ENCODE measurements at regions not wholly inside any gene's neighbourhood (a gene's known extent, or its start where the extent isn't known, plus 50 kb on each side); places are given as distances from the start of the nearest gene placed in this dataset.

GRCh38 chr4:123204737-123205136 lies 191.9 kb upstream of the SPRY1 start (continued):
- TF ChIP-seq REST (IDR thresholded peaks at IDR 0.05): no peak
- no peak for TF ChIP-seq CBX2 (IDR thresholded peaks at IDR 0.05; ENCODE audit: borderline replicate concordance, low read depth)
- no peak for TF ChIP-seq HOXB13 (CRISPR knock-in tag; IDR thresholded peaks at IDR 0.05; ENCODE audit: low read depth)
- TF ChIP-seq MAFK (IDR thresholded peaks at IDR 0.05; ENCODE audit: partially characterized antibody): no peak

- ATAC-seq (no peak), FAIRE-seq (no peak), DNase-seq (ENCODE audit: low read depth in 1 of 2, low spot score in 1 of 2) (no peak)
- ChIA-PET CTCF (no interaction called here), POLR2A (no interaction called here)
- no peak for TF ChIP-seq RFX5 (IDR thresholded peaks at IDR 0.05)
- no peak for TF ChIP-seq CBX8 (IDR thresholded peaks at IDR 0.05)
- no peak for TF ChIP-seq USF2 (IDR thresholded peaks at IDR 0.05)
- TF ChIP-seq FOSB (CRISPR knock-in tag; IDR thresholded peaks at IDR 0.05): no peak
- no peak for TF ChIP-seq MAFK (IDR thresholded peaks at IDR 0.05; ENCODE audit: partially characterized antibody)
- TF ChIP-seq SREBF2 (IDR thresholded peaks at IDR 0.05): no peak
- no peak for TF ChIP-seq EHF (CRISPR knock-in tag; IDR thresholded peaks at IDR 0.05)
- TF ChIP-seq BCL3 (IDR thresholded peaks at IDR 0.05): no peak
- TF ChIP-seq HDAC2 (IDR thresholded peaks at IDR 0.05): no peak
- TF ChIP-seq EP300 (IDR thresholded peaks at IDR 0.05): no peak
- TF ChIP-seq KDM1A (IDR thresholded peaks at IDR 0.05; ENCODE audit: low read depth): no peak
- TF ChIP-seq EHMT2 (IDR thresholded peaks at IDR 0.05; ENCODE audit: low read depth): no peak
- no peak for TF ChIP-seq ZSCAN20 (CRISPR knock-in tag; IDR thresholded peaks at IDR 0.05)
- no peak for TF ChIP-seq RCOR1 (IDR thresholded peaks at IDR 0.05; ENCODE audit: low read depth, low read length)
- no peak overlapping the region for H3K4me3 ChIP-seq
- 88% methylated on average over 3 of the region's 3 CpGs for WGBS (ENCODE audit: missing lambda C conversion rate)
- no peak overlapping the region for H3K4me2 ChIP-seq
- H3K4me1 ChIP-seq: no peaks in the 10 kb centered on the region
- no peak overlapping the region for H3K27ac ChIP-seq
- no peaks in the 10 kb centered on the region for H3K9me3 ChIP-seq
Measured at GRCh38 chr4:123206016-123206415, 190.6 kb upstream of the SPRY1 start.

GRCh38 chr4:123209436-123209835 lies 187.2 kb upstream of the SPRY1 start:
- FAIRE-seq: no peak
- no peak overlapping the region for H3K4me2 ChIP-seq
- DNase-seq (ENCODE audit: low read depth in 1 of 2, low spot score in 1 of 2): no peak
- TF ChIP-seq RAD21 (conservative IDR thresholded peaks at IDR 0.05 in 1 of 2, IDR thresholded peaks at IDR 0.05 in 1 of 2): no peak
- TF ChIP-seq ELK1 (IDR thresholded peaks at IDR 0.05; ENCODE audit: low read depth, low read length): no peak
- TF ChIP-seq MAX (IDR thresholded peaks at IDR 0.05): no peak
- no peak for TF ChIP-seq FOSL2 (IDR thresholded peaks at IDR 0.05)
- TF ChIP-seq FOSL2 (CRISPR knock-in tag; IDR thresholded peaks at IDR 0.05): no peak
- no peak for TF ChIP-seq REST (IDR thresholded peaks at IDR 0.05)
- TF ChIP-seq KDM1A (IDR thresholded peaks at IDR 0.05; ENCODE audit: low read depth): no peak
- CTCF ChIA-PET: interaction anchor here (0.7 kb wide), 1 partner anchor 23 kb away, joined by 3 read pairs; no protein-coding TSS in a partner anchor
- ATAC-seq: no peak
- H3K27ac ChIP-seq: no peak overlapping the region
- no peak overlapping the region for H3K4me3 ChIP-seq
- no peaks in the 10 kb centered on the region for H3K9me3 ChIP-seq
- WGBS (ENCODE audit: missing lambda C conversion rate): 93% methylated on average over 4 of the region's 4 CpGs
- H3K4me1 ChIP-seq: no peaks in the 10 kb centered on the region
- POLR2A ChIA-PET: no interaction called here
